Activated CD4-positive, alpha-beta T cell treated with anti-CD3 and anti-CD28 coated beads for 36 hours (primary cell): ENCODE measurements at regions not wholly inside any gene's neighbourhood (a gene's known extent, or its start where the extent isn't known, plus 50 kb on each side); places are given as distances from the start of the nearest gene placed in this dataset.

Experiments
- ATAC-seq: fragments of 200-7000 bp; cut with Tn5 transposase; one replicate; pipeline ENCODE4 v1.10.0; 2021; ENCODE audit warnings: mild to moderate bottlenecking, moderate library complexity
- CTCF ChIA-PET: fragments of 350-600 bp; sonication (Branson Sonifier 250); formaldehyde crosslinking; loops from one replicate; lab custom pipeline; 2021; ENCODE audit warnings: antibody characterized with exemption; lab: Charles Lee
- POLR2A ChIA-PET: fragments of 350-600 bp; sonication (Branson Sonifier 250); formaldehyde crosslinking; loops from one replicate; lab custom pipeline; 2021; ENCODE audit warnings: antibody characterized with exemption, inconsistent platforms; lab: Charles Lee
- DNase-seq: peaks from one replicate; pipeline ENCODE4 v3.0.0-alpha.2; 2020
- H3K27ac Mint-ChIP-seq: one replicate; pipeline ENCODE4 v1.8.0; 2021; ENCODE audit warnings: mixed read lengths
- H3K27me3 Mint-ChIP-seq: one replicate; pipeline ENCODE4 v1.8.0; 2021; ENCODE audit warnings: mixed read lengths
- H3K36me3 Mint-ChIP-seq: one replicate; pipeline ENCODE4 v1.8.0; 2021; ENCODE audit warnings: low read depth, mixed read lengths
- H3K4me1 Mint-ChIP-seq: one replicate; pipeline ENCODE4 v1.8.0; 2021; ENCODE audit warnings: mixed read lengths
- H3K4me3 Mint-ChIP-seq: one replicate; pipeline ENCODE4 v1.8.0; 2021; ENCODE audit warnings: mild to moderate bottlenecking, moderate library complexity, mixed read lengths
- H3K9me3 Mint-ChIP-seq: one replicate; pipeline ENCODE4 v1.8.0; 2021; ENCODE audit warnings: low read depth, mixed read lengths
- intact Hi-C, 2 experiments: fragments of 100-400 bp; cut with DNase I in 1 of 2; cut with micrococcal nuclease in 1 of 2; formaldehyde crosslinking; loops; one replicate each; pipeline versions ENCODE4 v1.14.2 to v1.15.1; 2022 to 2024; cut with DNase I, micrococcal nuclease

DNA sequence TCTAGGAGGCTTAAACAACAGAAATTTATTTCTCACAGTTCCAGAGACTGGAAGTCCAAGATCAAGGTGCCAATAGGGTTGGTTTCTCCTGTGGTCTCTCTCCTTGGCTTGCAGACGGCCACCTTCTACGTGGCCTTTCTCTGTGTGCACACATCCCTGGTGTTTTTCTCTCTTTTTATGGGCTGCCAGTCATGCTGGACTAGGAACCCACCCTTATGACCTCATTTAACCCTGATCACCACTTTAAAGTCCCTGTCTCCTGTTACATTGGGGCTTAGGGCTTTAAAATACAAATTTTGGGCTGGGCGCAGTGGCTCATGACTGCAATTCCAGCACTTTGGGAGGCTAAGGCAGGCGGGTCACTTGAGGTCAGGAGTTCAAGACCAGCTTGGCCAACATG, 157.1 kb downstream of the TLE1 start:
- no peaks in the 10 kb centered on the region for H3K27me3 Mint-ChIP-seq
- no peak overlapping the region for H3K27ac Mint-ChIP-seq

DNA sequence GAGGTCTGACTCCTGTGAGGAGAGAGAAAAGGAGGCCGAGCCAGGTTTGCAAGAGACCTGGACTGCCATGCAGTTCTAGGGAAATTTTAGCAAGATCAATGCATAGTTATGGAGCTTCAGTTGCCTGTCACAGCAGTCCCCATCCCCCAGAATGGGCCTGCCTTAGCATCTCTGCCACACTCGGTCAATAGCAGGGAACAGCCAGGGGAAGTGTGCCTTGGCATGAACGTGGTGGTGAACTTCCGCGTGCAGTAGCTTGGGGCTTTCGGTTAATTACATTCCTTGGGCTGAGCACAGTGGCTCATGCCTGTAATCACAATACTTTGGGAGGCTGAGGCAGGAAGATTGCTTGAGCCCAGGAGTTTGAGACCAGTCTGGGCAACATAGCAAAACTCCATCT, 157.8 kb downstream of the TLE1 start:
- H3K36me3 Mint-ChIP-seq, result no peaks in the 10 kb centered on the region
- peaks cover 2% of the 10 kb centered on the region for H3K9me3 Mint-ChIP-seq
- DNase-seq (no peak), ATAC-seq (no peak)
- H3K4me1 Mint-ChIP-seq, result no peaks in the 10 kb centered on the region
- no peak overlapping the region for H3K4me3 Mint-ChIP-seq
- intact Hi-C loops, result no loop called here
- POLR2A ChIA-PET, result no interaction called here
- no peak overlapping the region for H3K27ac Mint-ChIP-seq
- H3K27me3 Mint-ChIP-seq, result peaks cover 3% of the 10 kb centered on the region
- CTCF ChIA-PET, result no interaction called here

More for the DNA sequence above, 157.1 kb downstream of the TLE1 start:
- H3K4me1 Mint-ChIP-seq, result no peaks in the 10 kb centered on the region
- no peaks in the 10 kb centered on the region for H3K36me3 Mint-ChIP-seq
- ChIA-PET CTCF (interaction anchor here (0.6 kb wide), 1 partner anchor 39 kb away, joined by 3 read pairs; no protein-coding TSS in a partner anchor), POLR2A (no interaction called here)
- DNase-seq (no peak), ATAC-seq (no peak)
- intact Hi-C loops, result no loop called here
- no peak overlapping the region for H3K4me3 Mint-ChIP-seq
- no peaks in the 10 kb centered on the region for H3K9me3 Mint-ChIP-seq

DNA sequence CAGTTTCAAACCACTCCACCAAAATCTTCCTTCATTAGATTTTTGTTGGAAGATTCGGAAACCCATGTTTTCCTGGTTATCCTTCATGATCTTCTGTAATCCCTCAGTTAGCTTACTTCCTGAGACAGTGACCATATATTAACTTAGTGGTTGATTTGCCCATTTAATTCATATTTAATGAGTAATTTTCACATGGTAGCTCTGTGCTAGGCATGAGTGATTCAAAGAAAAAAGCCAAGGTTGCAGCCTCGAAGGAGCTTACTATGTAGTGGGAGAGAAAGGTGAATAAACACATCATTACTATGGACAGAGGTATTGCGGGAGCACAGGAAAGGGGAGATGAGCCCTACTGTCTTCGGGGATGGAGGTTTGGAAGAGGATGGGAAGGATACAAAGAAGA, 158.5 kb downstream of the TLE1 start:
- peaks cover 4% of the 10 kb centered on the region for H3K9me3 Mint-ChIP-seq
- ChIA-PET CTCF (no interaction called here), POLR2A (no interaction called here)
- intact Hi-C loops, result no loop called here
- ATAC-seq (no peak), DNase-seq (no peak)
- peaks cover 5% of the 10 kb centered on the region for H3K27me3 Mint-ChIP-seq
- H3K4me1 Mint-ChIP-seq, result no peaks in the 10 kb centered on the region
- H3K27ac Mint-ChIP-seq, result no peak overlapping the region
- H3K4me3 Mint-ChIP-seq, result no peak overlapping the region
- H3K36me3 Mint-ChIP-seq, result no peaks in the 10 kb centered on the region

DNA sequence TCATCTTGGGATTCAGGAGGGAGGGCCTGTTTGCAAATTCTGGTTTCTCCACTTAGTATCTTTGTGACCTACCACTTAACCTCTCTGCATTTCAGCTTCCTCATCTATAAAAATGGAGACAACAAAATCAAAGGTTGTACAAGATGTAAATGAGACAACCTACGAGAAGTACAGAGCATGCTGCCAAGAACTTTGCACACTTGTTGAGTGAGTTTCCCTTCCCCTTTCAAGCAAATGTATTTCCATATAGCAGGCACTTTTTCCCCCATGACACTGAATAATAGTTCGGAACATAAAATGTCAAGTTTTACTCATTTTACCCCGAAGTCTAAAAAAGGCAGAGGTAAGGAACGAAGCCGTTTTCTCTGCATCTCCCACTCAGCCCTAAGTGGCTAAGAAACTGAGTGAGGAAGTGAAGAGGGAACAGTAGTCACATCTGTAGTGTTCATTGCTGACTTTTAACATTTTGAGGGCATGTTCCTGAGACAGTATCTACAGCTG, 159.0 kb downstream of the TLE1 start:
- ChIA-PET CTCF (no interaction called here), POLR2A (no interaction called here)
- H3K27ac Mint-ChIP-seq, result no peak overlapping the region
- DNase-seq (no peak), ATAC-seq (no peak)
- H3K4me1 Mint-ChIP-seq, result no peaks in the 10 kb centered on the region
- H3K9me3 Mint-ChIP-seq, result peaks cover 4% of the 10 kb centered on the region
- peaks cover 5% of the 10 kb centered on the region for H3K27me3 Mint-ChIP-seq
- intact Hi-C loops, result no loop called here
- no peak overlapping the region for H3K4me3 Mint-ChIP-seq
- no peaks in the 10 kb centered on the region for H3K36me3 Mint-ChIP-seq

DNA sequence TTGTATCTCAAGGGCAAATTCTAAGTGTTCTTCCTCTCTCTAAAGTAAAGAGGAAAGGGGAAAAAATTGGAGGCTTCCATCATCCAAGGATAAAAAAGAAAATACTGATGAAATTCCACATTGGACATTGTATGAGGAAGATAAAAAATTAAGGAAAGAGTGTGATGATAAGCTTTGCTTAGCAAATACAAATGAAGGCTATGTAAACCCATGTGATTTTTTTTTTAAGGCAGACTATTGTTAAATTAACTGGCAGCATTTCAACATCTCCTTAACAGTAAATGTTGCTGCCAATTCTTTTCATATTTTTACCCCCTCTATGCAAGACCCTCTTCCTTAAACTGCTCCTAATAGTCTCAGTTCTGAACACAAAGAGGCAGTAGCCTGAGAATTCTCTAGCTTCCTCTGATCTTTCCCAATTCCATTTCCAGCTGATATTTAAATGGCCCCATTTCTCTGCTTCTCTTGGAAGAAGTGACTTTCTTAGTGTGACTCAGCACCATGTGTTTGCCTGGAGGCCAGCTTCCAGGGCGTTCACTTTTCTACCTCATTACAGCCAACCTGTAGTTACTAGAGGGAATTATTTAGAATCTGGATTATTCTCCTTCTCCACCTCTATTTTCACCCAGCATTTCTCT, 159.7 kb downstream of the TLE1 start:
- Mint-ChIP-seq H3K4me3 (no peak overlapping the region), H3K4me1 (no peaks in the 10 kb centered on the region), H3K27me3 (peaks cover 5% of the 10 kb centered on the region), H3K27ac (no peak overlapping the region), H3K9me3 (peaks cover 4% of the 10 kb centered on the region), H3K36me3 (no peaks in the 10 kb centered on the region)
- intact Hi-C loops, result no loop called here
- DNase-seq (no peak), ATAC-seq (no peak)
- ChIA-PET CTCF (no interaction called here), POLR2A (no interaction called here)

DNA sequence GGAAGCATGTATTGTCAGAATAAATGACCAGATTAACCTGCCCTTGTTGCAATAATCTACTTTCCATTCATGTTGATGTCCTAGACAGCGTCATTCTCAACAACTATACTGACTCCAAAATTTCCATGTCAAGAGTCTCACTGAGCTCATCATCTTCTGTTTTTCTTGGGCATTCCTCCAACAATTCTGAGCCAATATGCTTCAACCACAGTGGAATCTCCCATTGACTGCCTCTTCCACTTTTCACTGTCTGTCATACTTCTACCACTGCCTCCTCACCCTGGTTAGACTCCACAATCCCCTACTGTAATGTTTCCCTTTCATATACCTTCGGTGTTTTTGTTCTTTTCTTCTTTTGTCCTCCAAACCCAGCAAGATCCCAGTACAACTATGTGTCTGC, 162.8 kb downstream of the TLE1 start:
- DNase-seq (no peak), ATAC-seq (no peak)
- peaks cover 4% of the 10 kb centered on the region for H3K9me3 Mint-ChIP-seq
- no peak overlapping the region for H3K4me3 Mint-ChIP-seq
- peaks cover 5% of the 10 kb centered on the region for H3K27me3 Mint-ChIP-seq
- intact Hi-C loops, result no loop called here
- CTCF ChIA-PET, result interaction anchor here (0.5 kb wide), 1 partner anchor 342 kb away, joined by 3 read pairs; no protein-coding TSS in a partner anchor
- no peaks in the 10 kb centered on the region for H3K4me1 Mint-ChIP-seq
- POLR2A ChIA-PET, result no interaction called here
- no peaks in the 10 kb centered on the region for H3K36me3 Mint-ChIP-seq
- no peak overlapping the region for H3K27ac Mint-ChIP-seq

DNA sequence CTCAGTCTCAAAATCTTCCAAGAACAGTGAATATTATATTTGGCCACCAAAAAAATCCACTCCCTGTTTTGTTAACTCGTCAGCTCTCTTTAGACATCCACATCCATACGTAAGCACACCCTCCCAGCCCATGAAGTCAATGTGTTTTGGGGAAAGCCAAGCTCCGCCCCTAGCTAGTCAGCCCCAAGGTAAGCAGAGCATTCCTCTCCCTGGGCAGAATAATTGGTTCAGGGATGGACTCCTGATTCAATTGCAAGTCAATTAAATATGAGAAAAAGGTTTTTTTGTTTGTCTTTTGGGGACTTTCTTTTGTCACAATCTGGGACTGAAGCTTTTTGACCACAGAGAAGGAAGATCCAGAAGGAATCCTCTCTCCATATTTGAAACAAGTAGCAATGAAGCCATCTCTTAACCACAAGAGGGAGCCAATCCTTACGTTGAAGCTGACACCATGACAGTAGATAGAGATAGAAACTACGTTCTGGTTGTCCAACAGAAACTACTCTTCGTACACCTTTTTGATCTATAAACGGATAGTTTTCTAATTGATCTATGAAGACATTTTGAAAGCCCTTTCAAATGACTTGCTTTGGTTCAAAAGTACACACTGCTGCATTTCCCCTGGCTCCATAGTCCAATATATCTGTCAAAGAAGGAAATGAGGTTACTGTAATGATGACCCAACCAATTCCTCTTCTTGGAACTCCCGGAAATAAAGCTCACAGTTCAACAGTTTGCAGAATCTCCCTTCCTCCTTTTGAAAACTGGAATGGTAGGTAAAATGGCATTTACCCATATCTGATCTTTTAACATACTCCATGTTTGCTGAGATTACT, 166.4 kb downstream of the TLE1 start:
- no peak for ATAC-seq
- ChIA-PET POLR2A (no interaction called here), CTCF (no interaction called here)
- Mint-ChIP-seq H3K27ac (no peak overlapping the region), H3K9me3 (peaks cover 4% of the 10 kb centered on the region), H3K4me3 (no peak overlapping the region), H3K27me3 (peaks cover 5% of the 10 kb centered on the region), H3K36me3 (no peaks in the 10 kb centered on the region), H3K4me1 (no peaks in the 10 kb centered on the region)
- intact Hi-C loops, result loop anchor here in 1 of 2 experiments (5.0 kb wide), 1 partner anchor 164 kb away; the partner anchor contains the start of gene TLE1
- DNase-seq, result no peak

DNA sequence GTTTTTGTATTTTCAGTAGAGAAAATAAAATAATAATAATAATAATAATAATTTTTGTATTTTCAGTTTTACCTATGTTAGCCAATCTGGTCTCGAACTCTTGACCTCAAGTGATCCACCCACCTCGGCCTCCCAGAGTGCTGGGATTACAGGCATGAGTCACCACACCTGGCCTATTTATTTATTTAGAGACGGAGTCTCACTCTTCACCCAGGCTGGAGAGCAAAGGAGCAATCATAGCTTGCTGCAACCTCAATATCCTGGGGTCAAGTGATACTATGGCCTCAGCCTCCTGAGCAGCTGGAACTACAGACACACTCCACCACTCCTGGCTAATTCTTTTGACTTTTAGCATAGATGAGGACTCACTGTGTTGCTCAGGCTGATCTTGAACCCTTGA, 167.5 kb downstream of the TLE1 start:
- Mint-ChIP-seq H3K36me3 (no peaks in the 10 kb centered on the region), H3K4me3 (no peak overlapping the region), H3K27ac (no peak overlapping the region), H3K4me1 (no peaks in the 10 kb centered on the region), H3K27me3 (peaks cover 5% of the 10 kb centered on the region), H3K9me3 (peaks cover 4% of the 10 kb centered on the region)
- ATAC-seq (no peak), DNase-seq (no peak)
- intact Hi-C loops, result loop anchor here in 1 of 2 experiments (5.0 kb wide), 1 partner anchor 165 kb away; the partner anchor contains the start of gene TLE1
- ChIA-PET CTCF (no interaction called here), POLR2A (no interaction called here)

DNA sequence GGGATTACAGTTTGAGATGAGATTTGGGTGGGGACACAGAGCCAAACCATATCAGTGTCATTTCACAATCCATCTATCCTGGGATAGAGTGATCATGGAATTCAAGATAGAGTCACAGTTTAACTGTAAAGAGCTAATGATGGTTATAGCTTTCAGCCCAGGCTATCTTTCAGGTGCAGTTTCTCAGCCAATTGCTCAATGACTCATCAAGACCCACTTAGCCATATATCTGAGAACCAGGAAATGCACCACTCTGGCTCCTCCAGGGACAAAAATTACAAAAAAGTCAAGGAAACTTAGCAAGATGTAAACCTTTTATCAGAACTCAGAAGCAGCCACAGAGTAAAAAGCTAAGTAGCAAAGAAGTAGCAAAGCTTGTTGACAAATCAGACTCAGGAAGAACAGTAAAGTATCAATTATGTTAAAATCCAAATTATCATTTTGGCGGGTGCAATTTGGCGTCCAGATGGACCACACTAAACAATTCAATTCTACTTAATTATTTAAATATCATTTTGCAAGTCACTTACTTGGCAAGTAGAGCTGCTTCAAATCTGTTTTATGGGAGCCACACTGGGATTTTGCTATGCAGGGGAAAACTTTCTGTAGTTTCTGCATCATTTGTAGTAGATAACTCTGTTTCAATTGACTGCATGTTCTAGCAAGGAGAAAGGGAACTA, 169.4 kb downstream of the TLE1 start:
- ATAC-seq, result no peak
- Mint-ChIP-seq H3K36me3 (no peaks in the 10 kb centered on the region), H3K4me1 (no peaks in the 10 kb centered on the region), H3K27ac (no peak overlapping the region), H3K27me3 (no peaks in the 10 kb centered on the region), H3K4me3 (no peak overlapping the region), H3K9me3 (no peaks in the 10 kb centered on the region)
- CTCF ChIA-PET, result no interaction called here
- POLR2A ChIA-PET, result no interaction called here
- intact Hi-C loops, result loop anchor here in 1 of 2 experiments (5.0 kb wide), 1 partner anchor 167 kb away; the partner anchor contains the start of gene TLE1
- no peak for DNase-seq

DNA sequence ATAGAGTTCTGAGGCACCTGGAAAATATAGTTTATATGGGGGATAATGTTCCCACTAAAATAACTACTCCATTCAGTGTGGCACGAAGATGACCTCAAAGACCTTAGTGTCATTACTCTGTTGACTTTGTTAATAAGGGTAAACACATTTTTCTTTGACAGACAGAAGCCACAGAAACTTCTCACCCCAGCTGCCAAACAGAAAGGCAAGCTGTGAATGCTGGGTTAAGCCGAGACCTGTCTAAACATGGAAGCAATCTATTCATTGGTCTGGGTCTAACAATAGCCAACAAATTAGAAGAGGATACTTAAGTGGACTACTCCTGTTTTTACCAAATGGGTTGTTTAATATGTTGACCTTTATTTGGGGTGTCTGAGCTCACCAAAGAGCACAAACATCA, 171.4 kb downstream of the TLE1 start:
- ChIA-PET CTCF (no interaction called here), POLR2A (no interaction called here)
- intact Hi-C loops, result no loop called here
- no peaks in the 10 kb centered on the region for H3K27me3 Mint-ChIP-seq
- H3K4me1 Mint-ChIP-seq, result no peaks in the 10 kb centered on the region
- no peak overlapping the region for H3K27ac Mint-ChIP-seq
- ATAC-seq (no peak), DNase-seq (no peak)
- H3K9me3 Mint-ChIP-seq, result no peaks in the 10 kb centered on the region
- no peaks in the 10 kb centered on the region for H3K36me3 Mint-ChIP-seq
- no peak overlapping the region for H3K4me3 Mint-ChIP-seq

DNA sequence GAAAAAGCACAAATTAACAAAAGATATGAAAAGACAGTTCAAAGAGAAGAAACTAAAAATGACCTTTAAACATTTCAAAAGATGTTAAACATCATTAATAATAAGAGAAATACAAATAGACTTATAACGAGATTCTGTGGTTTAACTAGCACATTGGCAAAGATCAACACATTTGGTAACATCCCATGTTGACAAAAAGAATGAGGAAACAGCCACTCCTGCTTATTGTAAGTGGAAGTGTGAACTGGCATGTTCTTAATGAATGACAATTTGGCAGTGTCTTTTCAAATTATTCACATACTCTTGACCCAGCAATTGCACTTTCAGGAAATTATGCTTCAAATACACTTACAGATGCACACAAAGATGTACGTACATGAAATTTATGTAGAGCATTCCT, 176.3 kb downstream of the TLE1 start:
- ATAC-seq, result no peak
- ChIA-PET POLR2A (no interaction called here), CTCF (no interaction called here)
- Mint-ChIP-seq H3K4me1 (no peaks in the 10 kb centered on the region), H3K36me3 (no peaks in the 10 kb centered on the region), H3K9me3 (peaks cover 3% of the 10 kb centered on the region), H3K27me3 (no peaks in the 10 kb centered on the region), H3K27ac (no peak overlapping the region), H3K4me3 (no peak overlapping the region)
- no peak for DNase-seq
- intact Hi-C loops, result no loop called here
